Endodermal cell (in vitro differentiated cells): ENCODE measurements at regions not wholly inside any gene's neighbourhood (a gene's known extent, or its start where the extent isn't known, plus 50 kb on each side); places are given as distances from the start of the nearest gene placed in this dataset.

ENCODE experiments used
- DNase-seq: peaks from one replicate; pipeline ENCODE4 v3.0.0-alpha.2; 2017
- H3K27ac ChIP-seq: 2 replicates; pipeline ENCODE4 v1.5.1; 2013; ENCODE audit warnings: mild to moderate bottlenecking, low read depth, low read length, moderate library complexity
- H3K27me3 ChIP-seq: 2 replicates; pipeline ENCODE4 v1.6.1; 2013; ENCODE audit warnings: mild to moderate bottlenecking, low read length, moderate library complexity; ENCODE audit not compliant: insufficient read depth, control insufficient read depth, poor library complexity, severe bottlenecking
- H3K36me3 ChIP-seq: 2 replicates; pipeline ENCODE4 v1.7.0; 2013; ENCODE audit warnings: mild to moderate bottlenecking, low read length, moderate library complexity; ENCODE audit not compliant: control insufficient read depth, insufficient read depth
- H3K4me1 ChIP-seq: one replicate; pipeline ENCODE4 v1.7.0; 2013; ENCODE audit warnings: low read length; ENCODE audit not compliant: control insufficient read depth, insufficient read depth
- H3K4me3 ChIP-seq: 2 replicates; pipeline ENCODE4 v1.5.1; 2013; ENCODE audit warnings: mild to moderate bottlenecking, low read length, moderate library complexity
- H3K9ac ChIP-seq: 2 replicates; pipeline ENCODE4 v1.6.1; 2013; ENCODE audit warnings: mild to moderate bottlenecking, low read length, moderate library complexity; ENCODE audit not compliant: poor library complexity, severe bottlenecking; ENCODE audit errors: extremely low read depth
- H3K9me3 ChIP-seq: 2 replicates; pipeline ENCODE4 v1.6.1; 2013; ENCODE audit warnings: mild to moderate bottlenecking, low read length, moderate library complexity; ENCODE audit not compliant: control insufficient read depth
- H3K27ac Mint-ChIP-seq: 2 replicates; pipeline ENCODE4 v1.8.0; 2020; ENCODE audit warnings: mixed read lengths
- H3K27me3 Mint-ChIP-seq: 2 replicates; pipeline ENCODE4 v1.8.0; 2021; ENCODE audit warnings: mild to moderate bottlenecking, mixed read lengths; ENCODE audit not compliant: insufficient read depth
- H3K36me3 Mint-ChIP-seq: 2 replicates; pipeline ENCODE4 v1.8.0; 2020; ENCODE audit warnings: low read depth, mixed read lengths
- H3K4me1 Mint-ChIP-seq: 2 replicates; pipeline ENCODE4 v1.8.0; 2020; ENCODE audit warnings: mixed read lengths
- H3K4me3 Mint-ChIP-seq: 2 replicates; pipeline ENCODE4 v1.8.0; 2020; ENCODE audit warnings: mild to moderate bottlenecking, moderate library complexity, mixed read lengths
- H3K9me3 Mint-ChIP-seq: 2 replicates; pipeline ENCODE4 v1.8.0; 2020; ENCODE audit warnings: mild to moderate bottlenecking, mixed read lengths
- CTCF ChIP-seq: fragments of 200-600 bp; sonication (generic); conservative IDR thresholded peaks from 2 replicates; pipeline ENCODE4 v1.5.0; 2021; ENCODE audit warnings: antibody characterized with exemption, mild to moderate bottlenecking
- WGBS, 2 experiments: methylation state at CpG; one replicate each; pipeline versions ENCODE4 v1.1.5 to v1.1.7; 2013; ENCODE audit warnings: missing lambda C conversion rate in 2 of 2, mixed read lengths in 1 of 2; ENCODE audit not compliant: insufficient coverage in 1 of 2, insufficient read length in 1 of 2; 5-methylcytosine and 5-hydroxymethylcytosine counted together

DNA sequence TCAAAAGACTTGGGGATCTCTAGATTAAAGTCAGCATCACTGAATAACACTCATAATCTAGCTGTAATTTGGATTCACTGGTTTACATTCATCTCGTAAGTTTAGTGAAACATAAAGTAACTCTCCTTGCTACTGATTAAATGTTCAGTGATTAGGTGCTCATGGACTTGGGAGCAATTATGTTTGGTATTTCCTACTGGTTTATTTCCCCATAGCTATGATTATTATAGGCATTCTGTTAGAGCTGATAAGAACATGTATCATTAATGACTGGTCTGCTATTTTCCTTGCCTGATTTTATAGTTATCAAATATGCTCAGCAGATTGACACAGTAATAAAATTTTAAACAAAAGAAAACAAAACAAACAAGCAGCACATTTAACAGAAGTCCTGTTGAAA is 334.7 kb upstream of the SLC8A1 start:
- Mint-ChIP-seq H3K4me1 (no peaks in the 10 kb centered on the region), H3K4me3 (no peak overlapping the region), H3K36me3 (no peaks in the 10 kb centered on the region), H3K9me3 (peaks cover under 1% of the 10 kb centered on the region), H3K27me3 (no peaks in the 10 kb centered on the region), H3K27ac (no peak overlapping the region)
- Histone ChIP-seq H3K27ac (no peak overlapping the region), H3K9me3 (no peaks in the 10 kb centered on the region), H3K4me1 (no peaks in the 10 kb centered on the region), H3K4me3 (no peak overlapping the region), H3K9ac (no peak overlapping the region), H3K36me3 (no peaks in the 10 kb centered on the region), H3K27me3 (no peaks in the 10 kb centered on the region)
- no peak for TF ChIP-seq CTCF
- WGBS, 2 experiments = 85% methylated on average over 1 of the region's 1 CpG; no CpG with 5 or more reads in 1 of the 2 experiments
- no peak for DNase-seq

GRCh38 chr2:40797120-40797519 is 345.2 kb upstream of the SLC8A1 start:
- Histone ChIP-seq H3K27me3 (no peaks in the 10 kb centered on the region), H3K9me3 (no peaks in the 10 kb centered on the region), H3K36me3 (no peaks in the 10 kb centered on the region), H3K27ac (no peak overlapping the region), H3K9ac (no peak overlapping the region), H3K4me3 (no peak overlapping the region), H3K4me1 (no peaks in the 10 kb centered on the region)
- H3K4me1 Mint-ChIP-seq = peaks cover 5% of the 10 kb centered on the region
- TF ChIP-seq CTCF = no peak
- no peak for DNase-seq
- WGBS, 2 experiments = 79 to 80% methylated on average over 1 to 2 of the region's 2 CpGs
- H3K36me3 Mint-ChIP-seq = no peaks in the 10 kb centered on the region
- no peak overlapping the region for H3K27ac Mint-ChIP-seq
- H3K4me3 Mint-ChIP-seq = no peak overlapping the region
- peaks cover 10% of the 10 kb centered on the region for H3K9me3 Mint-ChIP-seq
- H3K27me3 Mint-ChIP-seq = no peaks in the 10 kb centered on the region

DNA sequence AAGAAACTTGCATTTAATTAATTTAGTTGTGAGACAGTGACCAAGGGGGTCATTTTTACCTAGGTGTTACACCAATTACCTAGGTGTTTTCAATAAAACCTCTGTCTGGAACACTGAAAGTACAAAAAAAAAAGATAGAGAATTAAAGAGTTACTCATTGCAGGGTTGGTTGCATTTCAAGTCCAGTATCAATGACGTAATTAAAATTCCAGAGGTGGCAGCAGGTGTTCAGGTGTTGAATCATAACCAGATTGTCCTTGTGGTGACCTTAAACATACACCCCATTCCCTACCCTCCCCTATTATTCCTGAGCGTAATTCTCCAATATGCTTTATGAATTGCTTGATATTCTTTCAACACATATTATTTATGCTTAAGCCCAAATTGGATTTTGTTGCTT is 352.0 kb upstream of the SLC8A1 start:
- no peaks in the 10 kb centered on the region for H3K36me3 ChIP-seq
- no peak overlapping the region for H3K27ac Mint-ChIP-seq
- H3K36me3 Mint-ChIP-seq = no peaks in the 10 kb centered on the region
- H3K27me3 ChIP-seq = no peaks in the 10 kb centered on the region
- H3K27me3 Mint-ChIP-seq = no peaks in the 10 kb centered on the region
- no peak overlapping the region for H3K4me3 ChIP-seq
- no peak for TF ChIP-seq CTCF
- no peak overlapping the region for H3K4me3 Mint-ChIP-seq
- no peak overlapping the region for H3K27ac ChIP-seq
- no peaks in the 10 kb centered on the region for H3K9me3 ChIP-seq
- H3K9me3 Mint-ChIP-seq = peaks cover 10% of the 10 kb centered on the region
- 94% methylated on average over 2 of the region's 2 CpGs; no CpG with 5 or more reads in 1 of the 2 experiments for WGBS, 2 experiments
- peaks cover 10% of the 10 kb centered on the region for H3K4me1 Mint-ChIP-seq
- no peak overlapping the region for H3K9ac ChIP-seq
- H3K4me1 ChIP-seq = peaks cover 3% of the 10 kb centered on the region
- no peak for DNase-seq
